ENCODE measurements at regions not wholly inside any gene's neighbourhood (a gene's known extent, or its start where the extent isn't known, plus 50 kb on each side); places are given as distances from the start of the nearest gene placed in this dataset.

GRCh38 chr3:24899373-24899772 lies 404.7 kb upstream of the THRB start:
- no peak for DNase-seq
- Histone ChIP-seq H3K4me1 (no peaks in the 10 kb centered on the region), H3K27ac (no peak overlapping the region), H3K9me3 (no peaks in the 10 kb centered on the region), H3K4me3 (no peak overlapping the region), H3K36me3 (no peaks in the 10 kb centered on the region), H3K27me3 (no peaks in the 10 kb centered on the region)
- intact Hi-C loops (cut with DNase I; ENCODE audit: low total_unique reads): no loop called here
- TF ChIP-seq POLR2A (IDR thresholded peaks at IDR 0.05) (no peak), CTCF (IDR thresholded peaks at IDR 0.05) (no peak)

GRCh38 chr3:24899901-24900603 lies 405.4 kb upstream of the THRB start:
- no peaks in the 10 kb centered on the region for H3K9me3 ChIP-seq
- no peak for TF ChIP-seq POLR2A (IDR thresholded peaks at IDR 0.05)
- TF ChIP-seq CTCF (IDR thresholded peaks at IDR 0.05): no peak

GRCh38 chr3:24905266-24905665 lies 410.6 kb upstream of the THRB start:
- intact Hi-C loops (cut with DNase I; ENCODE audit: low total_unique reads): no loop called here
- no peak overlapping the region for H3K27ac ChIP-seq
- no peak overlapping the region for H3K4me3 ChIP-seq
- DNase-seq: no peak
- no peaks in the 10 kb centered on the region for H3K36me3 ChIP-seq
- H3K4me1 ChIP-seq: no peaks in the 10 kb centered on the region
- no peaks in the 10 kb centered on the region for H3K9me3 ChIP-seq
- no peak for TF ChIP-seq POLR2A (IDR thresholded peaks at IDR 0.05)
- no peak for TF ChIP-seq CTCF (IDR thresholded peaks at IDR 0.05)
- H3K27me3 ChIP-seq: no peaks in the 10 kb centered on the region

More at GRCh38 chr3:24899901-24900603, 405.4 kb upstream of the THRB start:
- intact Hi-C loops (cut with DNase I; ENCODE audit: low total_unique reads): no loop called here
- no peaks in the 10 kb centered on the region for H3K36me3 ChIP-seq
- H3K27ac ChIP-seq: no peak overlapping the region
- H3K4me1 ChIP-seq: no peaks in the 10 kb centered on the region
- DNase-seq: no peak
- H3K27me3 ChIP-seq: no peaks in the 10 kb centered on the region
- no peak overlapping the region for H3K4me3 ChIP-seq

GRCh38 chr3:24907106-24907505 lies 412.5 kb upstream of the THRB start:
- Histone ChIP-seq H3K9me3 (no peaks in the 10 kb centered on the region), H3K4me1 (no peaks in the 10 kb centered on the region), H3K27me3 (no peaks in the 10 kb centered on the region), H3K36me3 (no peaks in the 10 kb centered on the region), H3K4me3 (no peak overlapping the region), H3K27ac (no peak overlapping the region)
- TF ChIP-seq POLR2A (IDR thresholded peaks at IDR 0.05): no peak
- no peak for TF ChIP-seq CTCF (IDR thresholded peaks at IDR 0.05)
- intact Hi-C loops (cut with DNase I; ENCODE audit: low total_unique reads): no loop called here
- DNase-seq: no peak

GRCh38 chr3:24911076-24911475 lies 416.4 kb upstream of the THRB start:
- intact Hi-C loops (cut with DNase I; ENCODE audit: low total_unique reads): no loop called here
- Histone ChIP-seq H3K9me3 (no peaks in the 10 kb centered on the region), H3K4me3 (no peak overlapping the region), H3K36me3 (no peaks in the 10 kb centered on the region), H3K4me1 (no peaks in the 10 kb centered on the region), H3K27me3 (no peaks in the 10 kb centered on the region), H3K27ac (no peak overlapping the region)
- TF ChIP-seq POLR2A (IDR thresholded peaks at IDR 0.05) (no peak), CTCF (IDR thresholded peaks at IDR 0.05) (no peak)
- DNase-seq: no peak
